GM21360 (cell line): ENCODE measurements at regions not wholly inside any gene's neighbourhood (a gene's known extent, or its start where the extent isn't known, plus 50 kb on each side); places are given as distances from the start of the nearest gene placed in this dataset.
"Not testable (repeated sequence)": the region's sequence is repeated elsewhere in the genome, so short reads cannot be mapped to it uniquely, and the experiment has no call there.

Experiments used
- ATAC-seq: cut with Tn5 transposase; IDR thresholded peaks from one replicate; pipeline ENCODE4 v1.9.1; 2021; ENCODE audit warnings: mild to moderate bottlenecking, moderate library complexity; ENCODE audit not compliant: unreplicated experiment

- ATAC-seq = no peak
These were observed 175.7 kb downstream of the RGS9 start for GRCh38 chr17:65312718-65313377.

GRCh38 chr17:65311261-65311660 is 174.1 kb downstream of the RGS9 start:
- ATAC-seq = no peak

DNA sequence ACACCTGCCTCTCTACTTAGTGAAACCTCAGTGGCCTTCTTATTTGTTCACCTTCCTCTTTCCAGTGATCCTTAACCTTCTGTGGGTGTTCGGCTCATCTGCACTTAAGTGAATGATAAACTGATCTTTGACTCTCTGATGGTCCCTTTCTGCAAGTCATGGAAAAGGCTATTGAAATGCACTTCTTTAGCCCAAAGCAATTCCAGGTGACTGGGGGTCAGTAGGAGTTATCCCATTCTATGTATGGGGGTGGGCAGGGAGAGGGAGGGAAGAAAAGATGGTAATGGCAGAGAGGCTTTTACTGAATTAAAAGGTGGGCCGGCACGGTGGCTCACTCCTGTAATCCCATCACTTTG is 170.8 kb downstream of the RGS9 start:
- no peak for ATAC-seq

DNA sequence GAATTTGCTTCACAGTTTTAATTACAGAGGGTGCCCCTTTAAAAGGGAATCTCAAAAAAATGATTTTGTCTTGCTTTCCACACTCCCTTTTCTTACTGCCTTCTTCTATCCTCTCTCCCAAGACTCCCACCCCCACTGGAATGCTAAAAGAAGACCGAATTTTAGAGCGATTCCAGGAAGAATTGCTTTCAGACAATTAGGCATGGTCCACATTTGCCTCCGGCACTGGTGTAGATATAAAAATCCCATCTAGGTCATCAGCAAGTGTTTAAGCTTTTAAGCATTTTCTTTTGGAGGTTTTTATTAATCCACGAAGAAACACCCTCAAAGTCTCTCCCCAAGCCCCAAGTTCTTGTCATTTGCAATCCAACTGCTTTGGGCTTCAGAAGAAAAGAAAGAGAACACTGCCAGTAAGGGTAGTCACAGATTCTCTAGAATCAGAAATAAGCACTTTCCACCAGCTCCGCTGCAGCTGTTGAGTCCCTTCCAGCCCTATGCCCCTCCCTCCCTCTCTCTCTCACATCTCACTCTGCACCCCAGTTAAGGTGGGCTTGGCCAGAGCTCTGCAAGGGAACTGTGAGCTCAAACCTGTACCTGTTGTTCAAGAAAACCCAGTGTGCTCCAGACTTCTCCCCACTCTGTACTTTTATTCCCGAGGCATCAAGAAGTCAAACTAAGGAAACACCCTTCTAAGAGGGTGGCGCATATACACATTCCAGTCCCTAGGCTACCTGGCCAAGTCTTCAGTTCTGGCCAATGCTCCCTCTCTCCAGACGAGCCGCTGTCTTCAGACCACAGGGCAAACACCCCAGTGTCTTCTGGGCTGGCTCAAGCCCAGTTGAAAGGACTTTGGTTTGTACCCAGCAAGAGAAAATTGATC is 170.2 kb downstream of the RGS9 start:
- no peak for ATAC-seq

DNA sequence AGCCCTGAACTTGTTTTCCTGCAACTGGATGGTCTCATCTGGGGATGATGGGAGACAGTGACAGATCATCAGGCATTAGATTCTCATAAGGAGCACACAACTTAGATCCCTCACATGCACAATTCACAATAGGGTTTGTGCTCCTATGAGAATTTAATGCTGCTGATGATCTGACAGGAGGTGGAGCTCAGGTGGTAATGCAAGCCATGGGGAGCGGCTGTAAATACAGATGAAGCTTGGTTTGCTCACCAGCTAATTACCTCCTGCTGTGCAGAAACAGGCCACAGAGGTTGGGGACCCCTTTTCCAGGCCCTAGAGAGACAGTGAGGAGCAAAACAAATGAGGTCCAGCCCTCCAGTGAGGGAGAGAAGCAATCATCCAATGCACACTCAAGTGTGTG is 168.6 kb downstream of the RGS9 start:
- ATAC-seq = no peak

- no peak for ATAC-seq
These were observed 167.9 kb downstream of the RGS9 start for GRCh38 chr17:65305116-65305515.

GRCh38 chr17:65301882-65302281 is 164.7 kb downstream of the RGS9 start:
- ATAC-seq = not testable (repeated sequence)

DNA sequence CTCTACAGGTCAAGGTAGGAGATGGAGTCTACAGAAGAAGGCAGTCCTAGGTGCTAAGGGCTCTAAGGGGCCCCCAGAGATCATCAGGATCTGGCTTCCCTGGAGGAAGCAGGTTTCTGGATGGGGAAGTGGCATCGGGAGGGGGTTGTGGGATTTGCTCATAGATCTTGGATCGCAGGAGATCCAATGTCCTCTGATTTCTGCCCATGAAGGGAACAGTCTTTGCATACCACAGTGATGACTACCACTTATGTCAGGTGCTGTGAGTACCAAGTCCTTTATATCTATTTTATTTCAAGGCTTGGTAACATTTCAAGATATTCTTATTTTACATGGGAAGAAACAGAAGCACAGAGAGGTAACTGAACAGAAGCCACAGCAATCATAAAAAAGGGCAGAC is 164.0 kb downstream of the RGS9 start:
- no peak for ATAC-seq

DNA sequence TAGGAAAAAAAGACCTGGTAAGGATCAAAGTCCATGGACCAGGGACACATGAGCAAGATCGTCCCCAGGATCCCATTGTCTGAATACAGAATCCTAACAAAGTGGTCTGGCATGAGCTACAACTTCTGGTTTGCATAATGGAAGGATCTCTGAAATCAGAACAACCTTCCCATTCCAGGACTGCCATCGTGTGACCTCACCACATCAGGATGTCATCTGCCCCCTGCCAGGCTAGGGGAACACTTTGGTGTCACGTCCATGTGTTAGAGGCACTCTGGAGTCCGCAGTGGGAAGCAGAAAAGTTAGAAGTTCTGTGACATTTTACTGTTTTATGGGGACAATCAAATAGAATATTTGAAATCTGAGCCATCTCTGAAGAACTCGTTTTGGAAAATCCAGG is 160.7 kb downstream of the RGS9 start:
- ATAC-seq = no peak

DNA sequence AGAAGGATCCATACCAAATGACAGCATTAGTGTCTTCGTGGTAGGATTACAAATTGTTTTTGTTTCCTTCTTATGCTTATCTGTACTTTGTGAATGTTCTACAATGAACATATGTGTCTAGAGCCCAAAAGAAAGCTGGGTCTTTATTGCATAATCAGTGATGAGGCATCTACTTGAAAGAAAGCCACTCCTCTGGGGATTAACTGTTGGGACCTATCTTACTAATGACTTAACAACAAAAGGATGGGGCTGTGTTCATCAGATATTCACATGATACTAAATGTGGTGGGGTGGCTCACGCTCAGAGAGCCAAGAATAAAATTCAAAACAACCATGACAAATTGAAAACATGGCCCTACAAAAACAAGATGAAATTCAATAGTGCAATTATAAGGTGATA is 160.2 kb downstream of the RGS9 start:
- ATAC-seq = no peak

DNA sequence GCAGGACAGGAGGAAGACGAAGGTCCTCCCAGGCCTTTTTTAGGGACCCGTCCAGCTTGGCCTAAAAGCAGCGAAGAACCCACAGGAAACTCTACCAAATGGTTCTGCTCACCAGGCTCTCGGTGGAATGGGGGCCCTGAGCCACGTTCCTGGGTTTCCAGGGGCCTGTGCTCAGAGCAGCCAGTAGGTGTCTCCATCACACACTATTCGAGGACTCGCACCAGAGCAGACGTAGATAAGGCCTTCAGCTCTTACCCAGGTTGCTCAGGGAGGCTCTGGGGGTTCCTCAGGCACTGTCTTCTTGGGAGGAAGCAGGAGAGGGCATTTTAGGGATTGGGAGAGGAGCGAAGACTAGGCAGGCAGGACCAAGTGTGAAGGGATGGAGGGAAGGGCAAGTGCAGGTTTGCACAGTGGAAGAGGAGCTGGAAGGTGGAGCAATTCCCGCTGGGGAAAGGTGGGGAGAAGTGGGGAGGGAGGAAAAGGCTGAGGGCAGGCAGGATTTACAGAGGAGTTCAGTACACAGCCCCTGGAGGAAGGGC is 157.1 kb downstream of the RGS9 start:
- peak; percentile 80 for ATAC-seq

DNA sequence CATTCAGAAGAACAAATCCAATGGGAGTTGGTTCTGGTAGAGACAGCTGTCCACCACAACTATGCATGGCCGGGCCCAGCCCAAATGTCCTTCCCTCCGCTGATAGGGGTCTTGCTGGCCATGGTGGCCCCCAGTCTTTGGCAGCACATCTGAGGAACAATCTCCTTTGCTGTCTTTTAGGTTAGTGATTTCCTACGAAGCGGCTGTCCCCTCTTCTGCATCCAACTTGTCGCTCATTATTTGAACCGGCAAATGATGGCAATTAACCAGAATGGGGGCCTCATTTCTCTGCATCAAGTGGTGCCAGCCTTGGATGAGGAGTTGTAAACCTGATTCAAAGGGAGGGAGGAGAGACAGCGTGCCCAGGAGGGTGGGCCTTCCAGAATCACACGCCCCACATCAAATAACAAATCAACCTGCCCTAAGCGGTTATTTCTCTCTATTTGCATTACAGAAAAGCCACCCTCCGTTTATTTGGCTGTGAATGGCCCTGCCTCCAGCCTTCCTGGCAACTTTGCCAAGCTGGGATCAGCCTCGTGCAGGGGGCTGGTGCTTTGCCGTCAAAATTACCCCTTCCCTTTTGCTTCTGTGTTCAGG is 156.5 kb downstream of the RGS9 start:
- ATAC-seq = no peak

DNA sequence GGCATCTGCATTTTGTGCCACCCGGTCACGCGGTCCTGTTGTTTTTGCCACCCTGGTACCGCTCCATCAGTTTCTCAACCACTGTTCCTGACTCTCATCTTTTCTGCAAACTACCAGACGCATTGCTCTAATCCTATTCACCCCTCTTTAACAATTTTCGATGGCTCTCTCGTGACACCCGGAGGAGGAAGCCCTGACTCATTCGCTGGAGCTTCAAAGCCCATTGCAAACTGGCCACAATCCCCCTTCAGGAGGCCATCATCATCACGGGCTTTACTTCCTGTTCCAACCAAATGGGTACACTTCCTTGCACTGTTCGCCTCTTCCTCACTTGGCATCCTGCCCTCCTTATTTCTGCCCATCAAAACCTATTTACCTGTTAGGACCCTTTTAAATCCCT is 155.3 kb downstream of the RGS9 start:
- no peak for ATAC-seq

- not testable (repeated sequence) for ATAC-seq
These were observed 154.1 kb downstream of the RGS9 start for GRCh38 chr17:65291301-65291700.

GRCh38 chr17:65290616-65291015 is 153.4 kb downstream of the RGS9 start:
- no peak for ATAC-seq

- ATAC-seq = no peak
These were observed 152.9 kb downstream of the RGS9 start for GRCh38 chr17:65290056-65290455.

DNA sequence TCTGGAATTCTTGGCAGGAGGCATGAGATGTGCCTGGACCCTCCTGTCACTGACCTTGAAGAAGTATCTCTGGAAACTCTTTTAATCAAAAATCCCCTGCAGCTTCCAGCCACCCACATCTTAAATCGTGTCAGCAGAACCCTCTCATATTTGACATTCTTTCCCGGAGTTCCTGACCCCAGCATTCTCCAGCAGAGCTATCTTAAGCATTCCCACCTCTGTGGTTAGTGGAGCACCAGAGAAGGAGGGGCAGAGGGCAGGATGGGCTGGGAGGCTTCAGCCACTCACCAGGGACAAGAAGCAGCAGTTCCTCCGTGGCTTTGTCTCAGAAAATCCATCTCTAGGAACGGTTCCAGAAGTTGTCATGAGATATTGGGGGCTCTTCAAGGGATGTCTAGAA is 149.9 kb downstream of the RGS9 start:
- no peak for ATAC-seq

DNA sequence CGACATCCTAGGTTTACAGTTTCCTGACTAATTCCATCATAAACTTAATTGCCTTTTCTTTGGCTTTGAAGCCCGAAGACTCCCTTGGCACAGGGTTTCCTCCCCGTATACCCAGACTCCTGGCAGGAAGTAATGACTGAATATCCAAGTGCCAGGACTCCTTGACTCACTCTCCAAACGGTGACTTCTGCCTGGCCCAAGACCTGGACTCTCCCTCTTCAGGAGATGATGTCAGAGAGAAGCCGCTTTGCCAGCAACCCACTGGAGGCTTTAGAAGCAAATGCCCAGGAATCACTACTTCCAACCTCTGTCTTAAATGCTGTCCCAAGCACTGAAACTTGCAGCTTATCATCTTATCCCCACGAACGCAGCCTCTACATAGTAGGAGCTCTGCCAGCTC is 146.5 kb downstream of the RGS9 start:
- no peak for ATAC-seq

DNA sequence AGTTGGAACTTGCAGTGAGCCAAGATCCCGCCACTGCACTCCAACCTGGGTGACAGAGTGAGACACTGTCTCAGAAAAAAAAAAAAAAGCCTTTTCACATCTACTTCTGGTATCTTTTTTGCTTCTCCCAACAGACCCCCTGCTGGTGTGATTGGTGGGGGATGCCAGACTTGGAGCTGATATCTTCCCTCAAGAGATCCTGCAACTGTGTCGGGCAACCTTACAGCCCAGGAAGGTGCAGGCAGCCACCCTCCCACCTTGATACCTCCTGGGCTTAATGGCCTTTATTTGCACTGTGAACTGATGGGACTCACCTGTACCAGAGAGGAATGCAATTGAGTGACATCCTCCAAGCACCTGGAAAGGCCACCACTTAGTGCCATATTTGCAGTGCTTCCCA is 142.3 kb downstream of the RGS9 start:
- ATAC-seq = no peak

- ATAC-seq = no peak
These were observed 141.6 kb downstream of the RGS9 start for GRCh38 chr17:65278820-65279184.

DNA sequence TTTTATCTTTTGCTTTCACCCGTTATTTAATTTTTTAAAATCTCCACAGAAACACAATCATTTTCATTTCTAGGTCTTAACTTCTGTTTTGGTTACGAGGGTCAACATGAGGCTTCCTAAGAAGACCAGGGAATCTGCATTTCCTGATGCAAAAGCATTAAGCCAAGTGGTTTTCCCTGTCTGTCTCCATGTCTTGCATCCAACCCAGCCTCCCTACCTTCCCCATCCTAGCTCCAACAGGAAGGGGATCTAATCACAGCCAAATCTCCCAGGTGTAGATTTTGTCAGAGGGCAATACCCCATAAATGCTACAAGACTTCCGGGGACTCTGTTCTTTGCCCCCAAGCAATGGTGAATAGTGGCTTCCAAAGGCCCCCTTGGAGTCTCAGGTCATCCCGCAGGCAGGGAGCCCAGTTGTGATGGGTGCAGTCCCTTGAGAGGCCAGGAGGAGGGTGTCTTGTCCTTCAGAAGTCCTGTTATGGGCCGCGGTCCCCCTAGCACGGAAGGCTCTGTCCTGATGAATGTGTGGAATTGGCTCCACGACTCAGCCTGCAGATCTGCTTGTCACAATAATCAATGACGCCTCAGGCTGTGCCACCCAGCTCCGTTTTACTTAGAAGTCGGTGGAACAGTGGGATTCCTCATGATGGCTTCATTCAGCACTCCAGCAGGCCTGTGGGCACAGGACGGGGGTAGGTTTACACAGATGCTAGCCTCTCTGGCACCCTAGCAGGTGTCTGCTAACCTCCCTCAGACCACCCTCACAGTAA is 141.1 kb downstream of the RGS9 start:
- no peak for ATAC-seq
